ENCODE measurements at regions not wholly inside any gene's neighbourhood (a gene's known extent, or its start where the extent isn't known, plus 50 kb on each side); places are given as distances from the start of the nearest gene placed in this dataset.
A peak's percentile ranks its signal among the peaks of the same experiment; 100 is the strongest.

GRCh38 chr3:13266005-13266404 lies 154.1 kb downstream of the NUP210 start:
- no peak for DNase-seq

GRCh38 chr3:13265507-13265906 lies 154.6 kb downstream of the NUP210 start:
- no peak for DNase-seq

GRCh38 chr3:13265016-13265415 lies 155.1 kb downstream of the NUP210 start:
- DNase-seq, result no peak

- DNase-seq, result no peak
These were observed 155.7 kb downstream of the NUP210 start for GRCh38 chr3:13264468-13264795.

GRCh38 chr3:13263770-13264467 lies 156.2 kb downstream of the NUP210 start:
- DNase-seq, result peak in 6 of 14 donors; percentile 11 to 68 (median 29)

- DNase-seq, result no peak
These were observed 157.5 kb downstream of the NUP210 start for GRCh38 chr3:13262493-13263211.

- no peak for DNase-seq
These were observed 158.2 kb downstream of the NUP210 start for GRCh38 chr3:13261892-13262291.

- DNase-seq, result no peak
These were observed 158.9 kb downstream of the NUP210 start for GRCh38 chr3:13261104-13261830.

GRCh38 chr3:13260259-13261103 lies 159.6 kb downstream of the NUP210 start:
- DNase-seq, result peak in 1 of 14 donors; percentile 4

GRCh38 chr3:13259831-13260230 lies 160.3 kb downstream of the NUP210 start:
- DNase-seq, result no peak

GRCh38 chr3:13258986-13259514 lies 161.1 kb downstream of the NUP210 start:
- DNase-seq, result no peak

GRCh38 chr3:13258280-13258679 lies 161.8 kb downstream of the NUP210 start:
- no peak for DNase-seq

- no peak for DNase-seq
These were observed 162.5 kb downstream of the NUP210 start for GRCh38 chr3:13257666-13258065.

GRCh38 chr3:13256845-13257244 lies 163.3 kb downstream of the NUP210 start:
- DNase-seq, result no peak

- DNase-seq, result no peak
These were observed 165.8 kb downstream of the NUP210 start for GRCh38 chr3:13254028-13254951.

GRCh38 chr3:13253208-13253937 lies 166.7 kb downstream of the NUP210 start:
- DNase-seq, result no peak

- DNase-seq, result no peak
These were observed 167.9 kb downstream of the NUP210 start for GRCh38 chr3:13252207-13252606.

GRCh38 chr3:13251166-13251903 lies 168.8 kb downstream of the NUP210 start:
- DNase-seq, result no peak

- no peak for DNase-seq
These were observed 170.3 kb downstream of the NUP210 start for GRCh38 chr3:13249664-13250390.

Measured in C1 segment of cervical spinal cord (tissue), 14 donors.